HG02840 (cell line): ENCODE measurements at regions not wholly inside any gene's neighbourhood (a gene's known extent, or its start where the extent isn't known, plus 50 kb on each side); places are given as distances from the start of the nearest gene placed in this dataset.

Source experiments
- ATAC-seq: cut with Tn5 transposase; IDR thresholded peaks from one replicate; pipeline ENCODE4 v1.9.1; 2021; ENCODE audit warnings: mild to moderate bottlenecking, moderate library complexity, moderate number of reproducible peaks; ENCODE audit not compliant: unreplicated experiment, low FRiP score

DNA sequence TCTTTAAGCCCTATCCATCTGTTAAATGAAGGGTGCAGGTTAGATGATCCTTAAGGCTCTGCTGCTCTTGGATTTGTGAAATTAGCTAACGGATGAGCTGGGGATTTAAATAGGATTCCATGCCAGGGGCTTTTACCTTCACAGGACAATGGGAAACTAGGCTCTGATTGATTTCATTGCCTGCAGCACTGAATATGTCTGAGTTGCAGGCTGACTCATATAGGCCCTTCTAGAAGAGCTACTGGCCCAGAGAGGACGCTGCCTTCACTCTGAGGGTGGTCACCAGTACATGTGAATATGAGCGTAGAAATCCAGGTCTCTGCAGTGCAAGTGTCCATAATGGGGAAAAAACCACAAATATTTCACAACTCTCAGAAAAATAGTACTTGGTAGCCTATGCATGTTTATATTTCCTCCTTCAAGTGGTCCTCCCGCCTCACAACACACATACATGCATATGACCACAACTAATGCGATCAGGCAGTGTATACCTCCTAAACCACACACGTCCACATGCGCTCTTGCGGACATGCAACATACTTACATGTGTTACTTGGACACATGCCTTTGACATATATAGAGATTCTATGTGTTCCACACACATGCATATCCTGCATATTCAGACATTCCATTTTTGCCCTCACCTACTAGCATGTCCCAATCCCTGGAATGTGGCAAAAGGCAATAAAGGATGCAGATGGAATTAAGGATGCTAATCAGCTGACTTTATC, 233.8 kb upstream of the JUN start:
- ATAC-seq = no peak

DNA sequence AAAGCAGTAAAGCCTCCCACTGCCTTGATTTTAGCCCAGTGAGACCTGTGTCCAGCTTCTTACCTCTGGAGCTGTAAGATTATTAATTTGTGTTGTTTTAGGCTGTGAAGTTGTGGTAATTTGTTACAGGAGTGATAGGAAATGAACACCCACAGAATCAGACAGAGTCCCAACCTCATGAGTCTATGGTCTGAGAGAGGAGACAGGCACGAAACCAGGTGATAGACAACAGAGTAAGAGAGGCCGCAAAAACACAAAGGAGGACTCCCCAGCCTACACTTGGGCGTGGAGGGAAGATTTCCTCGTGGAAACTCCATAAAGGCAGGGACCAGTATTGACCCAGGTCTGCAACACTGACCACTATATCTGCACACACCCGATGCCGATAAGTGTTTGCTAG, 234.6 kb upstream of the JUN start:
- ATAC-seq = no peak

DNA sequence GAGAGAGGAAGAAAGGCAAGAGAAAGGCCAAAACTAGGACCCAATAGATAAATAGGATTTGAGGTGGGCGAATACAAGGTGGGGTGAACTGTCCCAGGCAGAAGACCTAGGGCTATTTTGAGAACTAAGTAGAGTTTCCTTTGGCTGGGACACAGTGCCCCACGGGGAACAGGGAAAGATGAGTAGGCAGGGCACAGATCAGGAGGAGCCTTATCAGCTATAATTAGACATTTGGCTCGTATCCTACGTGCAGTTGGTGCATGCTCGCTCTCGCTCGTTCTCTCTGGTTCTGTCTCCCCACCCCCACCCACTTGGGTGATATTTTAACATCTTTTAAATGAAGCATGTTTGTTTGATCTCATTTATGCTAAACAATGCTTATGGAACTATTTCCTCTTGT, 235.0 kb upstream of the JUN start:
- no peak for ATAC-seq

DNA sequence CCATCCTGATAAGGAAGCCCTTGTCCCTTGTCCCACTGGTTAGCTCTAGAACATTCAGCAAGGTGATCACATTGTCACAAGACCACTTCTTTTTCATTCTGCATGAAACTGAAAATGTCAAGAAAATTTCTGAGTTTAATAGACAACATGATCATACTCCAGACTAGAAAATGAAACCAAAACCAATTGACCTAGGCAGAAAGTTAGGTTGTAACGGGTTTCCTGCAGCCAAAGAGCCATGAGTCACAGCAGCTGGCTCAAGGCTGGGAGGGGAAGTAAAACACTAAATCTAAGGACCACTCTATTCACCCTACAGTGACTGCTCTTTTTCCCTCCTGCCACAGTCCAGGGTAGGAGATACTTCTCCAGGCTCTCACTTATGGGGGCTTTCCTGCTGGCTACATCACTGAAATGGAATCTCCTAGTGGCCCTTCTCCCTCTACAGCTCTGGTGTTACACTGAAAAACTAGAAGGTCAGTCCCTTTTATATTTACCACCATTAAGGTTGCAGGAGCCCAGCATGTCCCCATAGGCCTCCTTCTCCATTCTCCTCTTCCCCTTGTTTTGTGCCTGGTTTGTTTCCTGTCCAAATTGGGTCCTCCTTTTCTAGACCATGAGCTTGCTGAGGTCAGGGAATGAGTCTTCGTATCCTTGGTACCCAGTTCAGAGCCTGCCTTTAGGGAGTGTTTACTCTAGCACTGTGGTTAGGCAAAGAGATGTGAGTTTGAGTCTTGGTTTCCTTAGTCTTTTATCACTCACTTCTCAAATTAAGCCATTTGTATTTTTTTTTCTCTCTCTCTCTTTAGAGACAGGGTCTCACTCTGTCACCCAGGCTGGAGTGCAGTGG, 236.5 kb upstream of the JUN start:
- peak; percentile 90 for ATAC-seq

DNA sequence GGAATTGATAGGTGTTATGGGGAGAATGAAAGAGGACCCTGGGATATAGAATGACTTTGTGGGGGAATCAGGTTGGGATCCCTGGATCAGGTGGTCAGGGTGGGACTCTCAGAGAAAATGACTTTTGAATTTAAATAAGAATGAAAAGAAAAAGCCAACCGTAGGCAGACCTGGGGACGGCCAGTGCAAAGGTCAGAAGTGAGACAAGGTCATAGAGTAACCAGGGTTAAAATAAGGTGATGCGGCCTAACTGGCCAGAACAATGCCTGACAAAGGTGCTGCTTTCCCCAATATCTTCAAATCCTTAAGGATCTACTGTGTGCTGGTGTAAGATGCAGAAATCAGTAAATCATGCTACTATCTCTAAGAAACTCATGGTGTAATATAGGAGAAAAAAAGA, 238.4 kb upstream of the JUN start:
- no peak for ATAC-seq

DNA sequence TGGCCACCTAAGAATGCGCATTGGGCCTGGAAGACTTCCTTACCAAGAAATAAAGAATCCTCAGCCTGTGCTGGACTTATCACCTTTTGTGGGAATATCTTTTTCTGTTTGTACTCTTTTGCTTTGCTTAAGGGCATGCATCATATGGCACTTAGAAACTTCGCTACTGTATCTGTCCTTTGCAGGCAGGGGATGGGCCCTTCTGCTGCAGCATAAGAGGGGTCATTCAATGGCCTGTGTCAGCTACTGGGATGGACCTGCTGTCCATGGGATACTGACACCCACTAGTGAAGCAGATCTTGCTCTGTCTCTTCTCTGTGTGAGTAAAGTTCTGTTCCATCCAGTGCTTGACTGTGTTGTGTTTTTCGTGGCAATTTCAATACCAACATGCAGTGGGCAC, 239.0 kb upstream of the JUN start:
- ATAC-seq = no peak

DNA sequence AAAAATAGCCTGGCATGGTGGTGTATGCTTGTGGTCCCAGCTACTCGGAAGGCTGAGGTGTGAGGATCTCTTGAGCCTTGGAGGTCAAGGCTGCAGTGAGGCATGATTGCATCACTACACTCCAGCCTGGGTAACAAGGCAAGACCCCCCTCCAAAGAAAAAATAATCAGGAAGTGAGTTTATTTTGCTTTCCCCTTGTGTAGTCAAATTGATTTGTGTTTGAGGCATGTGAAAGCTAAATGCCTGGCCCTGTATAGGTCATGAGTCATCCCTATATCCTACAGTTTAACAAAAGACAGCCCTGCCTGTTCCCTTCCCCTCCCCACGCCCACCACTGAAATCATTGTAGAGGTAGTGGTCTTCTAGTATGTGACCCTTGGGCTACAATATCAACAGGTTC, 241.4 kb upstream of the JUN start:
- ATAC-seq = no peak

DNA sequence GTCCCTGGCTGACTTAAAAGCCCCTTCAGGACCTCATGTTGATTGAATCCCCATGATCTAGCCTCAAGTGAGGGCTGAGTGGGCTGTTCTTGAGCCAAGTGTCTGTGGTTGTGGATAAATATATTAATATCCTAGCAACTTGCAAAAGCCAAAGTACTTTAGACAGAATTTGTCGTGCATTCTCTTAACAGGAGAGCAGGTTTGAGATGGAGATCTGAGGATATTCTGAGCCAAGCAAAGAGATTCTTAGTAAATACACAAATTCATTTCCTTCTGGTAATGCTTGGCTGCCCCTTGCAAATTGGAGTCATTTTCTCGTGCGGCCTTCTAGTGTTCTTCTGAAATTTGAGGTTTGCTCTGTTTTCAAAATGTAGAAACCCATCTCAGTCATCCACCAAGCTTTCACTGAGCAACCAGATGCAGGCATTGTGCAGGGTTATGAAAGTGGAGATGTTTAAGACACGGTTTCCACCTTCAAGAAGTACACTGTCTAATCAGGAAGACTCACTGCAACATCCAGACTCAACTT, 242.1 kb upstream of the JUN start:
- ATAC-seq = peak; percentile 87

DNA sequence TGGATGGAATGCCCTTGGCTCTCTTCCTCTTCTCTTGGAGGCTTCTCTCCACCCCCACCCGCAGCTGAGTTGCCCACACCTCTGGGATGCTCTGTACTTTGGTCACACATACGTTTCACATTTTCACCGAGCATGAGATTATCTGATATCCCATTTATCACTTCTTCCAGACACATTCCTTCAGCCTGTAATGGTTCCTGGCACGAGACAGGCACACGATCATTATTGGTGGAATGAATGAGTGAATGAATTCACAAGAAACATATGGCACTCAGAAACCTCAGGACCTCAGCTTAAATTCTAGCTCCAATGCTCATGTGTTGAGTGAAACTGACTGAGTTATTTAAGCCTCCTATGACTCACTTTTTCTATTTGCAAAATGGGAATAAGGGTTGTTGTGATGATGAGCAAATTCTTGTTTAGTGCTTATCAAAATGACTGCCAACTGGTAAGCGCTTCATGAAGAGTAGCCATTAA, 242.7 kb upstream of the JUN start:
- ATAC-seq = peak; percentile 8

DNA sequence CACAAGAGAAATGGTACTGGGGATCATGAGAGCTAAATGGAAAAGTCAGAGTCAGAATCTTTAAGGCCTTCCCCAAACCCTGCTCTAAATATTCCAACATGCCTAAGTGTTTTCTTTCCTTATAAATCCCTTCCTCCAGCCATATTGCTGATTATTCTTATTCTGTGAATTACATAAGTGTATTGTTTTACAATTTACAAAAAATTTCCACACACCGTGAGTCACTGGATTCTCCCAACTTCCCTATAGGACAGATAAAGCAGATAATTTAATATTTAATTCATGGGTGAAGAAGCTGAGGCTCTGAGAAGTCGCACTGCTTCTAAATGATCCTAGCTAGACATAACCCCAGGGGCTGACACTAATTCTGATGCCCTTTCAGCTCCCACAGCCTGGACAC, 243.3 kb upstream of the JUN start:
- no peak for ATAC-seq

DNA sequence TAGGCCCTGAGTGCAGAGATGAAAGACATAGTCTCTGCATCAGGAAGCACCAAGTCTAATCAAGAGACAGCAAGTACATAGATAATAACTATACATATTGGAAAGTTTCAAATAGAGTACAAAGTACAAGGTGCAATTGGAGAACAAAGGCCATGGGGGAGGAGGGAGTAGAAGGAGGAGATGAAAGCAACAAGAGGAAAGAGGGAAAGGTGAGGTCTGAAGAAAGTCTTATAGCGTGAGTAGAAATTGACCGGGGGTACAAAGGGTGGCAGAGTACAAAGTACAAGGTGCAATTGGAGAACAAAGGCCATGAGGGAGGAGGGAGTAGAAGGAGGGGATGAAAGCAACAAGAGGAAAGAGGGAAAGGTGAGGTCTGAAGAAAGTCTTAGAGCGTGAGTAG, 244.2 kb upstream of the JUN start:
- ATAC-seq = no peak

DNA sequence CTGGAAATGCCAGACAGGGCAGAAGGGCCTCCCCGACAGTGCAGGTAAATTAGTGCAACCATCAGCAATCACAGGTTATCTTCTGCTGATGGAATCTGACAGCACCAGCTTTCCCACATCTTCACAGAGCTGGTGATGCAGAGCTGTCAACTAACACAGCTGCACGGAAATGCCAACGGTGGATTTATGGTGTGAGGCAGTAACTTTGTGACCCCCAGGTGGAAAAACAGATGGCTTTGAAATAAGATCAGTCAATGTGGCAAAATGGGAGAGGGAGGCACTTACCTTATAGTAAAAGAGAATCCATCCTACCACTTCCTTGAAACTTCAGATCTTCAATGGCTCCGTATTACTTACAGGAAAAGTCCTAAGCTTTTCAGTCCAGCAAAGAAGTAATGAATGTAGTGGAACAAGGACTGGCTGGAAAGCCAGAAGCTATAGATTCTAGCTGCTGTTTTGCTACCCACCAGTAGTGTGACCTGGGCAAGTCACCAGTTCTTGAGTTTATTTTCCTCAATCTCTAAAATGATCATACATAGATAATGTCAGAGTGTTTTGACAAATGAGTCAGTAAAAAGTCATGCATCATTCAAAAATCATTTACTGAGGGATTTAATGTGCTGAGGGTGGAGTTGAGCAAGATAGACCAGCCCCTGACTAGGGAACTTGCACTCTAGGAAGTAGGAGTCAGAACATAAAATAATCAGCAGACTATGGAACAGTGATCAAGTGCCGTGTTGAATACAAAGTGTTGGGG, 245.7 kb upstream of the JUN start:
- no peak for ATAC-seq

DNA sequence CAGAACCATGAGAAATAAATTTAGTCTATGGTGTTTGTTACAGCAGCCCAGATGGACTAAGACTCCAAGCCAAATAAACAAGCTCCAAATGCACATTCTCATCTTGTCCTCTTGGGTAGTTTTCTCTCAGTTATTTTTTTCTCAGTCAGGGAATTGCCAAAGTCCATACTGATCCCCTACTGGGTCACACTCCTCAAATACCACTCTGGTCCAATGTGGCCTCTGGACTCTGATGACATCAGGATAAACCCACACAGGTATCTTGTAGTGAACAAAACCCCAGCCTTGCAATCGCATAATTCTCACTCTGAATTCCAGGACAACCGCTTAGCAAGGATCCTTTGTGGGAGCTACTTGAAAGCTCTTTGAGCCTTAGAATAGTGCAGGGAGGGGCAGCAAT, 248.4 kb upstream of the JUN start:
- ATAC-seq = no peak

DNA sequence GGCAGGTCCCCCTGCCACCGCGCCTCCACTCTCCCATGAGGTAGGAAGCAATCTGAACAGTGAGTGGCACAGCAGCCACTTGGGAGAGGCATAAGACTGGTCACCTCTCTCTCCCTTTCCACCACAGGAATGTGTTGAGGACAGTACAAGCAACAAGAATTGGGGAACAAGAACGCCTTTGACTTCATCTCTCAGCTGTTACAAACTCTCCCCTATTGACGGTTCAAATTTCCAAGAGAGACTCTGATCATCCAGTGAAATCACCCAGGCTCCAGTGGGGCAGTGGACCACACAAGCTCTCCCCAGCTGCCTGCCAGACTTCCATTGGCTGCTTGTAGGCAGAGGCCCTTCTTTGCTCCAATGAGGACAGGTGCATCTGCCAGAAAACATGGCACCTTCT, 249.9 kb upstream of the JUN start:
- ATAC-seq = no peak

DNA sequence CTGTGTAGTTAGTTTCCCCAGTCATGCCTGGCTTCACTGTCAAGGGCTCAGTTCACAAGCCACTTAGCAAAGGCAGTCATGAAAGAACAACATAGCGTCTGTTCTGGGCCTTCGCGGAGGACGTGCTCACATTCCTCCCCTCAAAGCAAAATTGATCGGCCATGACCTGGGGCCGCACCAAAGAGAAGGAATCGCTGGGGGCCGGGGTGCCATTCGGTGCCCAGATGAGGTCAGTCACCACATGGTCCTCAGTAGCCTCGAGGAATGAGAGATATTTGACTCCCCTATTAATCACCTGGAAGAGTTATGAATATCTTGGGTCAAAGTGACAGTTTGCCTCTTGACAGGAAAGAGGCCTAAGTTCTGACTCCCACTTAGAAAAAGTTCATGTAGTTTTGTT, 251.1 kb upstream of the JUN start:
- ATAC-seq = no peak

DNA sequence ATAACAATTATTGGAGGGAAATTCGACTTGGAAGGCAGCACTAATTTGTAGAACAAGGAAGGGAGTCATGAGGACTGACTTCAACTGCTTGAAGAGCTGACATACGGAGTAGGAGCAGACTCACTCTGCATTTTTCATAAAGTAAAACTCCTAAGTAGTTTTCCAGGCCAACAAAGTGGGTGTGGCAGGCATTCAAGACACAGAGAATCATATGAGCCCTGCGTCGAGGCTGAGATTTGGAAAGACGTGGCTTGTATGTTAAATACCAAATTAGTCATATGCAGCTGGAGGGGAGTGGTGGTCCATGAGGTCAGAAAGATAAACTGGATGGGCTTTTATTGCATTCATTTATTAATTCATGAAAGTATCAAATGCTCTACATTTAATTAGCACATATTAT, 255.7 kb upstream of the JUN start:
- ATAC-seq = no peak

DNA sequence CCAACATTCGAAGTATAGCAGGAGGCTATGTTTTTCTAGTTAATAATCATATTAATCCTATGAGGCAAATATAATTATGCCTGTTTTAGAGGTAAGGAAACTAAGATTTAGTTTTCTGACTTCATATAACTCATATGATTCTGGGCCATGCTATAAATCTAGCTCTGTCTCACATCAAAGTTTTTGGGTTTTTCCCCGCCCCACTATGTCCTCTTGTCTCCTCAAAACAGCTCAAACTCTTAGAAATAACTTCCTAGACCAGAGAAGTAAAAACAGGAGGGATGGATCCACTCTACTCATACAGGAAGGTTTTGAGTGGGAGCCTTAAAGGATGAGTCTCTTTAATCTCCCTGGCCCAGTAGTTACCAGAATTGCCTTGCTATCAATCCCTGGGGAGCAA, 256.4 kb upstream of the FGGY start:
- no peak for ATAC-seq

DNA sequence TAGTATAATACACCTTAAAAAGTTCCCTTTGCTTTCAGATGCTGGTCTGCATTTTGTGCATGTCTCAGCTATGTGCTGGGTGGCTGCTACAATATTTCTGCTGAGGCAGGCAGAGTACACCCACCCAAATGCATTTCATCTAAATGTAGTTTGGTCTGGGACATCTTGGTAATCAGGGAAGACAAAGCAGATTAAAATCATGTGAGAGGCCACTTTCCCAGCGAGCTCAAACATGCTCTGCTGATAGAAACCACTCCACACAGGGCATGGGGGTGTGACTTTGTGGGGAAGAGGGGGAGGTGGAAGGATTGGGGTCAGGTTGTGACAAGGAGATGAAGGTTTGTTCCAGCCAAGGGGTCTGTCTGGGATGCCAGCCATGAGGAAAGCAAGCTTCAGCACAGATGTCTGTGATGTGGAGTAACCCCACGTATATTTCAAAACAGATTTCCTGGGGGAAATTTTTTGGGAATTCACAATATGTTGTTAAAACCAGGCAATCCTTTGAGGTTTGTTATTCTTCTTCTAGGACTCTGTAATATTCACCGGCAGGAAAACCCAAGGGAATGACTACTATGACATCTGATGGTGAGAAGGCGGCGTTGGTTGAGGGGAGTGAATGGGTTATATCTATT, 255.1 kb upstream of the FGGY start:
- ATAC-seq = no peak

DNA sequence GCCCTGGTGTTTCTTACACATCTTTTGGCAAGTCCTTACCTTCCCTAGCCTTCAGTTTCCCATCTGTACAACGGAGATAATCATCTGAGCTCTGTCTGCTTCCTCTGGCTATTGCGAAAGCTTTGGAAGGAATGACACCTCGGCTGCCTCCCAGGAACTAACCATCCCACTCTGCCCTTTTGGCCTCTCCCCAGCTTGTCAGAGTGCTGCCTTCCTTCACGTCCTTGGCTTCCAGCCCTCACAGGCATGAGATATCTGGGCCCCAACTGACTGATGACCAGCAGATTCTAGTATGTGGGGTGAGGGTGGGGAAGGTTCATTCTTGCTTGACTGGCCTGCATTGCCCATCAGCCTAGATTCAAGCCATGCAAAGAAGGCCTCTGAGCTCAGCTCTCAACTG, 253.1 kb upstream of the FGGY start:
- no peak for ATAC-seq

DNA sequence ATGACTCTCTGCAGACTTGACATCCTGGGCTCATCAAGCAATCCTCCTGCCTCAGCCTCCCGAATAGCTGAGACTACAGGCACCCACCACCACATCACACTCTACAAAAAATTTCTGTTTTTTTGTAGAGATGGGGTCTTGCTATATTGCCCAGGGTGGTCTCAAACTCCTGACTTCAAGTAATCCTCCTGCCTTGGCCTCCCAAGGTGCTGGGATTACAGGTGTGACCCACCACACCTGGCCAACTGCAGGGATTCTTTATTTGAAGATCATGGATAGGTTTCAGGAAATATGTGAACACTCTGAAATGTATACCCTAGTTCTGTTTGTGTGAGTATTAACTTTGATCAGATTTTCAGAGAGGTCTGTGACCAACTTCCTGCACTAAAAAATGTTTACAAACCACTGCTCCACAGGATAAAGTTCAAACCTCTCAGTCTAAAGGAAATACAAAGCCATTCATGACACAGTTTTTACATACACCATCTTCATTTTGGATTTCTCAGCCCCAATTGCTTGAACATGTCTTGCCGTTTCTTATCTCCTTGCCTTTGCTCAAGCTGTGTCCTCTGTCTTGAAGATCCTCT, 252.3 kb upstream of the FGGY start:
- no peak for ATAC-seq
